Heart right ventricle (tissue), 16 donors: ENCODE measurements at regions not wholly inside any gene's neighbourhood (a gene's known extent, or its start where the extent isn't known, plus 50 kb on each side); places are given as distances from the start of the nearest gene placed in this dataset.

Source experiments
- ATAC-seq, 8 donors: fragments of 200-7000 bp; cut with Tn5 transposase; one replicate each; pipeline ENCODE4 v1.9.1; 2020; ENCODE audit warnings: mild to moderate bottlenecking in 8 of 8, moderate library complexity in 8 of 8, moderate number of reproducible peaks in 1 of 8
- DNase-seq, 2 donors: peaks; one replicate each; pipeline ENCODE4 v3.0.0-alpha.2; 2020
- H3K27ac ChIP-seq, 10 donors: fragments of 200-600 bp; sonication (generic) in 2 of 10; one replicate each; pipeline versions ENCODE4 v1.5.0 to v1.8.0; 2020 to 2022; ENCODE audit warnings: mild to moderate bottlenecking in 3 of 10
- H3K27me3 ChIP-seq, 7 donors: fragments of 200-600 bp; one replicate each; pipeline ENCODE4 v1.8.0; 2021 to 2022; ENCODE audit warnings: mild to moderate bottlenecking in 2 of 7
- H3K36me3 ChIP-seq, 9 donors: fragments of 200-600 bp; sonication (generic) in 1 of 9; one replicate each; pipeline versions ENCODE4 v1.5.0 to v1.8.0; 2020 to 2022; ENCODE audit warnings: mild to moderate bottlenecking in 2 of 9
- H3K4me1 ChIP-seq, 9 donors: fragments of 200-600 bp; sonication (generic) in 1 of 9; one replicate each; pipeline versions ENCODE4 v1.5.0 to v1.8.0; 2020 to 2022; ENCODE audit warnings: mild to moderate bottlenecking in 4 of 9
- H3K4me3 ChIP-seq, 10 donors: fragments of 200-600 bp; sonication (generic) in 2 of 10; one replicate each; pipeline versions ENCODE4 v1.5.0 to v1.8.0; 2020 to 2022; ENCODE audit warnings: mild to moderate bottlenecking in 7 of 10, moderate library complexity in 2 of 10
- H3K9me3 ChIP-seq, 11 donors: fragments of 200-600 bp in 10 of 11; sonication (generic) in 2 of 11; one replicate each; pipeline versions ENCODE4 v1.5.0 to v1.8.0; 2013 to 2022; ENCODE audit warnings: mild to moderate bottlenecking in 2 of 11, control low read depth in 1 of 11, moderate library complexity in 1 of 11
- CTCF ChIP-seq, 9 donors: fragments of 200-600 bp; sonication (generic) in 2 of 9; IDR thresholded peaks; one replicate each; pipeline versions ENCODE4 v1.5.0 to v1.8.0; 2021 to 2022; ENCODE audit warnings: antibody characterized with exemption in 9 of 9, mild to moderate bottlenecking in 5 of 9, moderate library complexity in 1 of 9
- WGBS, 2 donors: extraction: QIAGEN DNeasy Blood & Tissue Kit; methylation state at CpG; one replicate each; pipeline ENCODE4 v1.1.7; 2013; ENCODE audit warnings: inconsistent platforms in 1 of 2; 5-methylcytosine and 5-hydroxymethylcytosine counted together
- intact Hi-C, 10 donors: fragments of 100-400 bp; cut with DNase I; formaldehyde crosslinking; loops; one replicate each; pipeline versions ENCODE4 v1.11.1 to v1.14.2; 2022
- donor health status: Arrhythmogenic right ventricular cardiomyopathy.
- donor health status: ischemic (EF 13 %, LVEDD 7.1; RV severe dilation, severe dysfunction).
- donor health status: healthy with polysubstance abuse.
- donor health status: DM: no; HTN: yes; CAD: no.
- donor health status: DM: no; HTN: no; CAD: no.
- donor health status: ischemic (EF 25% LVEDD 6.9; RV normal size, moderate dysfunction).
- donor health status: ischemic (EF 25% LVEDD 5.7; RV mildly dilated, moderate dysfunction).
- donor health status: healthy.
- donor health status: DM: yes; HTN: yes; CAD: no.
- donor health status: Ischemic cardiomyopathy.
- donor health status: ischemic (EF 35%, LVEDD 5.7; RV mildly dilated, moderate dysfunction).
- donor health status: nonischemic (EF 11% LVEDD 7.7; RV severe dilation, severe dysfunction).
- donor health status: DM: yes; HTN: yes; CAD: no.
- donor health status: PGD.
- donor health status: ischemic (EF 29% LVEDD 5.4; RV normal size, mild dysfunction).
- donor health status: nonischemic (EF 23%, LVEDD 6.1; RV moderate dilation, normal function).

- Histone ChIP-seq H3K9me3 (no peaks in the 10 kb centered on the region), H3K36me3 (no peaks in the 10 kb centered on the region), H3K4me3 (no peak overlapping the region), H3K4me1 (no peaks in the 10 kb centered on the region), H3K27ac (no peak overlapping the region), H3K27me3 (peaks cover 0 to 22% (median 0%) of the 10 kb centered on the region in 7 donors)
- no peak for TF ChIP-seq CTCF (IDR thresholded peaks at IDR 0.05)
- ATAC-seq, result peak in 2 of 8 donors; percentile 13 to 22
- no peak for DNase-seq
- intact Hi-C loops, result no loop called here
- 85 to 88% methylated on average over 13 of the region's 13 CpGs for WGBS, 2 donors
Measured at GRCh38 chr15:77798151-77798835, 165.6 kb upstream of the LINGO1 start.

- DNase-seq, result no peak
- no peak overlapping the region for H3K27ac ChIP-seq
- H3K9me3 ChIP-seq, result no peaks in the 10 kb centered on the region
- WGBS, 2 donors, result 62 to 65% methylated on average over 8 of the region's 8 CpGs
- intact Hi-C loops, result no loop called here
- no peak overlapping the region for H3K4me3 ChIP-seq
- peaks cover 0 to 25% (median 0%) of the 10 kb centered on the region in 7 donors for H3K27me3 ChIP-seq
- H3K4me1 ChIP-seq, result no peaks in the 10 kb centered on the region
- no peak for TF ChIP-seq CTCF (IDR thresholded peaks at IDR 0.05)
- no peak for ATAC-seq
- H3K36me3 ChIP-seq, result no peaks in the 10 kb centered on the region
Measured at GRCh38 chr15:77797270-77797669, 164.6 kb upstream of the LINGO1 start.

- WGBS, 2 donors, result 60 to 65% methylated on average over 11 of the region's 11 CpGs
- DNase-seq (no peak), ATAC-seq (no peak)
- no peak for TF ChIP-seq CTCF (IDR thresholded peaks at IDR 0.05)
- H3K27ac ChIP-seq, result no peak overlapping the region
- H3K4me1 ChIP-seq, result no peaks in the 10 kb centered on the region
- H3K36me3 ChIP-seq, result no peaks in the 10 kb centered on the region
- H3K4me3 ChIP-seq, result no peak overlapping the region
- H3K27me3 ChIP-seq, result peaks cover 0 to 35% (median 0%) of the 10 kb centered on the region in 7 donors
- H3K9me3 ChIP-seq, result no peaks in the 10 kb centered on the region
- intact Hi-C loops, result no loop called here
Measured at GRCh38 chr15:77796046-77796729, 163.5 kb upstream of the LINGO1 start.

GRCh38 chr15:77795446-77795845 lies 162.7 kb upstream of the LINGO1 start:
- DNase-seq (no peak), ATAC-seq (peak in 1 of 8 donors; percentile 28)
- no peak overlapping the region for H3K27ac ChIP-seq
- intact Hi-C loops, result no loop called here
- whole genome bisulfite sequencing, 2 donors, result 52 to 53% methylated on average over 10 of the region's 10 CpGs
- no peak for TF ChIP-seq CTCF (IDR thresholded peaks at IDR 0.05)
- H3K4me3 ChIP-seq, result no peak overlapping the region
- H3K27me3 ChIP-seq, result peaks cover 0 to 42% (median 3%) of the 10 kb centered on the region in 7 donors
- no peaks in the 10 kb centered on the region for H3K4me1 ChIP-seq
- H3K9me3 ChIP-seq, result no peaks in the 10 kb centered on the region
- H3K36me3 ChIP-seq, result no peaks in the 10 kb centered on the region
